Fibroblast of skin of back (primary cell): ENCODE measurements at regions not wholly inside any gene's neighbourhood (a gene's known extent, or its start where the extent isn't known, plus 50 kb on each side); places are given as distances from the start of the nearest gene placed in this dataset.
"Not testable (repeated sequence)": the region's sequence is repeated elsewhere in the genome, so short reads cannot be mapped to it uniquely, and the experiment has no call there.

Experiments used
- DNase-seq: peaks from one replicate; pipeline ENCODE4 v3.0.0-alpha.2; 2013

- DNase-seq, result not testable (repeated sequence)
These were observed 52.2 kb downstream of the HOXC4 start for GRCh38 chr12:54105809-54106208.

GRCh38 chr12:54106252-54106651 is 52.6 kb downstream of the HOXC4 start:
- DNase-seq, result not testable (repeated sequence)

- DNase-seq, result not testable (repeated sequence)
These were observed 53.4 kb downstream of the HOXC4 start for GRCh38 chr12:54106803-54107579.

GRCh38 chr12:54112336-54112735 is 58.7 kb downstream of the HOXC4 start:
- DNase-seq, result not testable (repeated sequence)

- DNase-seq, result not testable (repeated sequence)
These were observed 62.4 kb downstream of the HOXC4 start for GRCh38 chr12:54116055-54116454.

GRCh38 chr12:54117392-54117791 is 63.8 kb downstream of the HOXC4 start:
- not testable (repeated sequence) for DNase-seq

- DNase-seq, result not testable (repeated sequence)
These were observed 65.4 kb downstream of the HOXC4 start for GRCh38 chr12:54119082-54119481.

GRCh38 chr12:54123981-54124380 is 64.8 kb downstream of the SMUG1 start:
- not testable (repeated sequence) for DNase-seq

- DNase-seq, result not testable (repeated sequence)
These were observed 63.1 kb downstream of the SMUG1 start for GRCh38 chr12:54125708-54126028.

GRCh38 chr12:54126029-54126695 is 62.6 kb downstream of the SMUG1 start:
- DNase-seq, result no peak

- DNase-seq, result peak; percentile 24
These were observed 61.9 kb downstream of the SMUG1 start for GRCh38 chr12:54126696-54127537.

GRCh38 chr12:54127538-54128259 is 61.1 kb downstream of the SMUG1 start:
- no peak for DNase-seq

- DNase-seq, result no peak
These were observed 60.4 kb downstream of the SMUG1 start for GRCh38 chr12:54128416-54128815.

GRCh38 chr12:54129028-54129903 is 59.5 kb downstream of the SMUG1 start:
- DNase-seq, result no peak
